ENCODE measurements at regions not wholly inside any gene's neighbourhood (a gene's known extent, or its start where the extent isn't known, plus 50 kb on each side); places are given as distances from the start of the nearest gene placed in this dataset.

GRCh38 chr10:10871352-10871751 is 146.3 kb upstream of the CELF2 start:
- TF ChIP-seq EZH2 (IDR thresholded peaks at IDR 0.05; ENCODE audit: insufficient read depth, low read length) (no peak), CTCF (IDR thresholded peaks at IDR 0.05; ENCODE audit: insufficient read depth, low read depth, low read length) (no peak)
